Endodermal cell (in vitro differentiated cells): ENCODE measurements at regions not wholly inside any gene's neighbourhood (a gene's known extent, or its start where the extent isn't known, plus 50 kb on each side); places are given as distances from the start of the nearest gene placed in this dataset.

ENCODE experiments used
- DNase-seq: peaks from one replicate; pipeline ENCODE4 v3.0.0-alpha.2; 2017
- H3K27ac ChIP-seq: 2 replicates; pipeline ENCODE4 v1.5.1; 2013; ENCODE audit warnings: mild to moderate bottlenecking, low read depth, low read length, moderate library complexity
- H3K27me3 ChIP-seq: 2 replicates; pipeline ENCODE4 v1.6.1; 2013; ENCODE audit warnings: mild to moderate bottlenecking, low read length, moderate library complexity; ENCODE audit not compliant: insufficient read depth, control insufficient read depth, poor library complexity, severe bottlenecking
- H3K36me3 ChIP-seq: 2 replicates; pipeline ENCODE4 v1.7.0; 2013; ENCODE audit warnings: mild to moderate bottlenecking, low read length, moderate library complexity; ENCODE audit not compliant: control insufficient read depth, insufficient read depth
- H3K4me1 ChIP-seq: one replicate; pipeline ENCODE4 v1.7.0; 2013; ENCODE audit warnings: low read length; ENCODE audit not compliant: control insufficient read depth, insufficient read depth
- H3K4me3 ChIP-seq: 2 replicates; pipeline ENCODE4 v1.5.1; 2013; ENCODE audit warnings: mild to moderate bottlenecking, low read length, moderate library complexity
- H3K9ac ChIP-seq: 2 replicates; pipeline ENCODE4 v1.6.1; 2013; ENCODE audit warnings: mild to moderate bottlenecking, low read length, moderate library complexity; ENCODE audit not compliant: poor library complexity, severe bottlenecking; ENCODE audit errors: extremely low read depth
- H3K9me3 ChIP-seq: 2 replicates; pipeline ENCODE4 v1.6.1; 2013; ENCODE audit warnings: mild to moderate bottlenecking, low read length, moderate library complexity; ENCODE audit not compliant: control insufficient read depth
- H3K27ac Mint-ChIP-seq: 2 replicates; pipeline ENCODE4 v1.8.0; 2020; ENCODE audit warnings: mixed read lengths
- H3K27me3 Mint-ChIP-seq: 2 replicates; pipeline ENCODE4 v1.8.0; 2021; ENCODE audit warnings: mild to moderate bottlenecking, mixed read lengths; ENCODE audit not compliant: insufficient read depth
- H3K36me3 Mint-ChIP-seq: 2 replicates; pipeline ENCODE4 v1.8.0; 2020; ENCODE audit warnings: low read depth, mixed read lengths
- H3K4me1 Mint-ChIP-seq: 2 replicates; pipeline ENCODE4 v1.8.0; 2020; ENCODE audit warnings: mixed read lengths
- H3K4me3 Mint-ChIP-seq: 2 replicates; pipeline ENCODE4 v1.8.0; 2020; ENCODE audit warnings: mild to moderate bottlenecking, moderate library complexity, mixed read lengths
- H3K9me3 Mint-ChIP-seq: 2 replicates; pipeline ENCODE4 v1.8.0; 2020; ENCODE audit warnings: mild to moderate bottlenecking, mixed read lengths
- CTCF ChIP-seq: fragments of 200-600 bp; sonication (generic); conservative IDR thresholded peaks from 2 replicates; pipeline ENCODE4 v1.5.0; 2021; ENCODE audit warnings: antibody characterized with exemption, mild to moderate bottlenecking
- WGBS, 2 experiments: methylation state at CpG; one replicate each; pipeline versions ENCODE4 v1.1.5 to v1.1.7; 2013; ENCODE audit warnings: missing lambda C conversion rate in 2 of 2, mixed read lengths in 1 of 2; ENCODE audit not compliant: insufficient coverage in 1 of 2, insufficient read length in 1 of 2; 5-methylcytosine and 5-hydroxymethylcytosine counted together

GRCh38 chr11:92384802-92385201 is 160.2 kb downstream of the FAT3 start:
- Histone ChIP-seq H3K27me3 (no peaks in the 10 kb centered on the region), H3K4me1 (no peaks in the 10 kb centered on the region), H3K9ac (no peak overlapping the region), H3K9me3 (no peaks in the 10 kb centered on the region), H3K27ac (no peak overlapping the region), H3K4me3 (no peak overlapping the region), H3K36me3 (no peaks in the 10 kb centered on the region)
- no peaks in the 10 kb centered on the region for H3K27me3 Mint-ChIP-seq
- H3K36me3 Mint-ChIP-seq: no peaks in the 10 kb centered on the region
- H3K27ac Mint-ChIP-seq: no peak overlapping the region
- H3K4me1 Mint-ChIP-seq: peaks cover 6% of the 10 kb centered on the region
- no peak for DNase-seq
- no peak for TF ChIP-seq CTCF
- H3K9me3 Mint-ChIP-seq: no peaks in the 10 kb centered on the region
- WGBS, 2 experiments: 71% methylated on average over 2 of the region's 2 CpGs; no CpG with 5 or more reads in 1 of the 2 experiments
- no peak overlapping the region for H3K4me3 Mint-ChIP-seq

- H3K27ac Mint-ChIP-seq: no peak overlapping the region
- WGBS, 2 experiments: 94 to 100% methylated on average over 3 to 5 of the region's 5 CpGs
- Histone ChIP-seq H3K9ac (no peak overlapping the region), H3K9me3 (no peaks in the 10 kb centered on the region), H3K4me1 (peaks cover 7% of the 10 kb centered on the region), H3K36me3 (no peaks in the 10 kb centered on the region), H3K27me3 (no peaks in the 10 kb centered on the region), H3K4me3 (no peak overlapping the region), H3K27ac (no peak overlapping the region)
- no peak overlapping the region for H3K4me3 Mint-ChIP-seq
- no peak for TF ChIP-seq CTCF
- H3K27me3 Mint-ChIP-seq: no peaks in the 10 kb centered on the region
- no peaks in the 10 kb centered on the region for H3K9me3 Mint-ChIP-seq
- no peak for DNase-seq
- peaks cover 18% of the 10 kb centered on the region for H3K4me1 Mint-ChIP-seq
- no peaks in the 10 kb centered on the region for H3K36me3 Mint-ChIP-seq
These were observed 162.0 kb downstream of the FAT3 start for GRCh38 chr11:92386577-92386976.

- TF ChIP-seq CTCF: no peak
- Histone ChIP-seq H3K27ac (no peak overlapping the region), H3K4me3 (no peak overlapping the region), H3K27me3 (no peaks in the 10 kb centered on the region), H3K4me1 (peaks cover 7% of the 10 kb centered on the region), H3K9me3 (no peaks in the 10 kb centered on the region), H3K36me3 (no peaks in the 10 kb centered on the region), H3K9ac (no peak overlapping the region)
- no peaks in the 10 kb centered on the region for H3K36me3 Mint-ChIP-seq
- no peak overlapping the region for H3K27ac Mint-ChIP-seq
- H3K4me3 Mint-ChIP-seq: no peak overlapping the region
- H3K4me1 Mint-ChIP-seq: peaks cover 23% of the 10 kb centered on the region
- DNase-seq: no peak
- no peaks in the 10 kb centered on the region for H3K9me3 Mint-ChIP-seq
- H3K27me3 Mint-ChIP-seq: no peaks in the 10 kb centered on the region
These were observed 163.2 kb downstream of the FAT3 start for GRCh38 chr11:92387859-92388258.
